Central memory CD8-positive, alpha-beta T cell (primary cell): ENCODE measurements at regions not wholly inside any gene's neighbourhood (a gene's known extent, or its start where the extent isn't known, plus 50 kb on each side); places are given as distances from the start of the nearest gene placed in this dataset.
"Not testable (repeated sequence)": the region's sequence is repeated elsewhere in the genome, so short reads cannot be mapped to it uniquely, and the experiment has no call there.

Experiments
- ATAC-seq: fragments of 150-1000 bp; cut with Tn5 transposase; replicated peaks from 2 replicates; pipeline ENCODE4 v1.10.0; 2022; ENCODE audit warnings: mild to moderate bottlenecking, moderate FRiP score, moderate number of reproducible peaks; ENCODE audit not compliant: poor library complexity, severe bottlenecking; ENCODE audit errors: extremely low read depth
- DNase-seq, 2 donors: peaks; one replicate each; pipeline ENCODE4 v3.0.0; 2021; ENCODE audit warnings: low spot score in 2 of 2
- H3K27ac Mint-ChIP-seq: one replicate; pipeline ENCODE4 v1.8.0; 2022; ENCODE audit warnings: low read depth, mild to moderate bottlenecking, moderate library complexity, mixed read lengths
- H3K27me3 Mint-ChIP-seq: one replicate; pipeline ENCODE4 v1.8.0; 2022; ENCODE audit warnings: mixed read lengths
- H3K36me3 Mint-ChIP-seq: one replicate; pipeline ENCODE4 v1.8.0; 2022; ENCODE audit warnings: mild to moderate bottlenecking, moderate library complexity, mixed read lengths; ENCODE audit not compliant: insufficient read depth
- H3K4me1 Mint-ChIP-seq: one replicate; pipeline ENCODE4 v1.8.0; 2022; ENCODE audit warnings: mixed read lengths
- H3K4me3 Mint-ChIP-seq: one replicate; pipeline ENCODE4 v1.8.0; 2022; ENCODE audit warnings: mild to moderate bottlenecking, moderate library complexity, mixed read lengths
- H3K9me3 Mint-ChIP-seq: one replicate; pipeline ENCODE4 v1.8.0; 2022; ENCODE audit warnings: mixed read lengths

GRCh38 chr12:91274916-91275315 lies 92.3 kb upstream of the DCN start:
- Mint-ChIP-seq H3K36me3 (no peaks in the 10 kb centered on the region), H3K9me3 (no peaks in the 10 kb centered on the region), H3K27ac (no peak overlapping the region), H3K4me1 (no peaks in the 10 kb centered on the region), H3K27me3 (peaks cover 21% of the 10 kb centered on the region), H3K4me3 (no peak overlapping the region)
- DNase-seq (no peak), ATAC-seq (no peak)

- no peak for DNase-seq
- Mint-ChIP-seq H3K4me1 (no peaks in the 10 kb centered on the region), H3K27ac (no peak overlapping the region), H3K27me3 (peaks cover 21% of the 10 kb centered on the region), H3K36me3 (no peaks in the 10 kb centered on the region), H3K9me3 (no peaks in the 10 kb centered on the region), H3K4me3 (no peak overlapping the region)
- ATAC-seq = no peak
Measured at GRCh38 chr12:91273560-91273959, 90.9 kb upstream of the DCN start.

- H3K27ac Mint-ChIP-seq = no peak overlapping the region
- ATAC-seq = no peak
- H3K27me3 Mint-ChIP-seq = peaks cover 21% of the 10 kb centered on the region
- DNase-seq = no peak
- no peak overlapping the region for H3K4me3 Mint-ChIP-seq
- H3K36me3 Mint-ChIP-seq = no peaks in the 10 kb centered on the region
- no peaks in the 10 kb centered on the region for H3K9me3 Mint-ChIP-seq
- H3K4me1 Mint-ChIP-seq = no peaks in the 10 kb centered on the region
Measured at GRCh38 chr12:91272461-91273063, 89.9 kb upstream of the DCN start.

GRCh38 chr12:91271185-91271584 lies 88.6 kb upstream of the DCN start:
- no peak for ATAC-seq
- H3K27ac Mint-ChIP-seq = no peak overlapping the region
- DNase-seq = no peak
- H3K27me3 Mint-ChIP-seq = peaks cover 12% of the 10 kb centered on the region
- no peaks in the 10 kb centered on the region for H3K4me1 Mint-ChIP-seq
- H3K36me3 Mint-ChIP-seq = no peaks in the 10 kb centered on the region
- no peak overlapping the region for H3K4me3 Mint-ChIP-seq
- no peaks in the 10 kb centered on the region for H3K9me3 Mint-ChIP-seq

- Mint-ChIP-seq H3K4me1 (no peaks in the 10 kb centered on the region), H3K9me3 (no peaks in the 10 kb centered on the region), H3K27me3 (peaks cover 12% of the 10 kb centered on the region), H3K36me3 (no peaks in the 10 kb centered on the region), H3K4me3 (no peak overlapping the region), H3K27ac (no peak overlapping the region)
- ATAC-seq (no peak), DNase-seq (no peak)
Measured at GRCh38 chr12:91267039-91267438, 84.4 kb upstream of the DCN start.

GRCh38 chr12:91264178-91264577 lies 81.6 kb upstream of the DCN start:
- no peaks in the 10 kb centered on the region for H3K27me3 Mint-ChIP-seq
- no peak overlapping the region for H3K4me3 Mint-ChIP-seq
- no peak overlapping the region for H3K27ac Mint-ChIP-seq
- H3K9me3 Mint-ChIP-seq = no peaks in the 10 kb centered on the region
- no peaks in the 10 kb centered on the region for H3K4me1 Mint-ChIP-seq
- ATAC-seq (no peak), DNase-seq (no peak)
- H3K36me3 Mint-ChIP-seq = no peaks in the 10 kb centered on the region

GRCh38 chr12:91261820-91262676 lies 79.4 kb upstream of the DCN start:
- Mint-ChIP-seq H3K4me3 (no peak overlapping the region), H3K9me3 (no peaks in the 10 kb centered on the region), H3K4me1 (no peaks in the 10 kb centered on the region), H3K36me3 (no peaks in the 10 kb centered on the region), H3K27me3 (no peaks in the 10 kb centered on the region), H3K27ac (no peak overlapping the region)
- DNase-seq (no peak), ATAC-seq (no peak)

GRCh38 chr12:91256411-91256810 lies 73.8 kb upstream of the DCN start:
- Mint-ChIP-seq H3K27me3 (no peaks in the 10 kb centered on the region), H3K4me3 (no peak overlapping the region), H3K9me3 (no peaks in the 10 kb centered on the region), H3K36me3 (no peaks in the 10 kb centered on the region), H3K27ac (no peak overlapping the region), H3K4me1 (no peaks in the 10 kb centered on the region)
- no peak for ATAC-seq
- no peak for DNase-seq

- Mint-ChIP-seq H3K27me3 (no peaks in the 10 kb centered on the region), H3K27ac (no peak overlapping the region), H3K4me1 (no peaks in the 10 kb centered on the region), H3K9me3 (no peaks in the 10 kb centered on the region), H3K4me3 (no peak overlapping the region), H3K36me3 (no peaks in the 10 kb centered on the region)
- no peak for ATAC-seq
- DNase-seq = no peak
Measured at GRCh38 chr12:91252341-91252740, 69.7 kb upstream of the DCN start.

- no peak for ATAC-seq
- no peak for DNase-seq
- no peaks in the 10 kb centered on the region for H3K36me3 Mint-ChIP-seq
- H3K4me3 Mint-ChIP-seq = no peak overlapping the region
- H3K4me1 Mint-ChIP-seq = no peaks in the 10 kb centered on the region
- H3K27ac Mint-ChIP-seq = no peak overlapping the region
- no peaks in the 10 kb centered on the region for H3K27me3 Mint-ChIP-seq
- H3K9me3 Mint-ChIP-seq = no peaks in the 10 kb centered on the region
Measured at GRCh38 chr12:91250273-91250665, 67.7 kb upstream of the DCN start.

GRCh38 chr12:91249518-91250272 lies 67.1 kb upstream of the DCN start:
- no peaks in the 10 kb centered on the region for H3K27me3 Mint-ChIP-seq
- no peaks in the 10 kb centered on the region for H3K36me3 Mint-ChIP-seq
- no peak for ATAC-seq
- no peak for DNase-seq
- H3K4me3 Mint-ChIP-seq = no peak overlapping the region
- H3K4me1 Mint-ChIP-seq = no peaks in the 10 kb centered on the region
- peaks cover 3% of the 10 kb centered on the region for H3K9me3 Mint-ChIP-seq
- H3K27ac Mint-ChIP-seq = no peak overlapping the region

- H3K4me3 Mint-ChIP-seq = no peak overlapping the region
- no peak overlapping the region for H3K27ac Mint-ChIP-seq
- no peaks in the 10 kb centered on the region for H3K4me1 Mint-ChIP-seq
- H3K9me3 Mint-ChIP-seq = peaks cover 9% of the 10 kb centered on the region
- no peaks in the 10 kb centered on the region for H3K27me3 Mint-ChIP-seq
- H3K36me3 Mint-ChIP-seq = no peaks in the 10 kb centered on the region
- ATAC-seq = no peak
- no peak for DNase-seq
Measured at GRCh38 chr12:91249054-91249453, 66.4 kb upstream of the DCN start.

GRCh38 chr12:91243177-91243576 lies 60.6 kb upstream of the DCN start:
- ATAC-seq, H3K27me3 Mint-ChIP-seq, H3K27ac Mint-ChIP-seq: not testable (repeated sequence)

More at GRCh38 chr12:91243177-91243576, 60.6 kb upstream of the DCN start:
- peaks cover 15% of the 10 kb centered on the region for H3K9me3 Mint-ChIP-seq
- not testable (repeated sequence) for H3K36me3 Mint-ChIP-seq, H3K4me3 Mint-ChIP-seq, H3K4me1 Mint-ChIP-seq, DNase-seq
